ENCODE measurements at regions not wholly inside any gene's neighbourhood (a gene's known extent, or its start where the extent isn't known, plus 50 kb on each side); places are given as distances from the start of the nearest gene placed in this dataset.

GRCh38 chr15:61511756-61512155 lies 282.7 kb upstream of the RORA start:
- no peak for TF ChIP-seq CTCF (IDR thresholded peaks at IDR 0.05; ENCODE audit: control insufficient read depth, insufficient read depth, low read depth, low read length, missing control alignments)
- H3K4me3 ChIP-seq (ENCODE audit: control insufficient read depth, low read depth, low read length): no peak overlapping the region
- DNase-seq (ENCODE audit: low read depth): no peak

- no peak overlapping the region for H3K4me3 ChIP-seq (ENCODE audit: control insufficient read depth, low read depth, low read length)
- no peak for DNase-seq (ENCODE audit: low read depth)
- TF ChIP-seq CTCF (IDR thresholded peaks at IDR 0.05; ENCODE audit: control insufficient read depth, insufficient read depth, low read depth, low read length, missing control alignments): no peak
These were observed 282.0 kb upstream of the RORA start for GRCh38 chr15:61511089-61511488.

- H3K4me3 ChIP-seq (ENCODE audit: control insufficient read depth, low read depth, low read length): no peak overlapping the region
- DNase-seq (ENCODE audit: low read depth): no peak
- TF ChIP-seq CTCF (IDR thresholded peaks at IDR 0.05; ENCODE audit: control insufficient read depth, insufficient read depth, low read depth, low read length, missing control alignments): no peak
These were observed 280.3 kb upstream of the RORA start for GRCh38 chr15:61509327-61509840.

- no peak for DNase-seq (ENCODE audit: low read depth)
- no peak for TF ChIP-seq CTCF (IDR thresholded peaks at IDR 0.05; ENCODE audit: control insufficient read depth, insufficient read depth, low read depth, low read length, missing control alignments)
- H3K4me3 ChIP-seq (ENCODE audit: control insufficient read depth, low read depth, low read length): no peak overlapping the region
These were observed 274.4 kb upstream of the RORA start for GRCh38 chr15:61503383-61503969.

- no peak for TF ChIP-seq CTCF (IDR thresholded peaks at IDR 0.05; ENCODE audit: control insufficient read depth, insufficient read depth, low read depth, low read length, missing control alignments)
- no peak for DNase-seq (ENCODE audit: low read depth)
- H3K4me3 ChIP-seq (ENCODE audit: control insufficient read depth, low read depth, low read length): no peak overlapping the region
These were observed 272.8 kb upstream of the RORA start for GRCh38 chr15:61501815-61502389.

GRCh38 chr15:61500951-61501620 lies 272.0 kb upstream of the RORA start:
- TF ChIP-seq CTCF (IDR thresholded peaks at IDR 0.05; ENCODE audit: control insufficient read depth, insufficient read depth, low read depth, low read length, missing control alignments): no peak
- H3K4me3 ChIP-seq (ENCODE audit: control insufficient read depth, low read depth, low read length): no peak overlapping the region
- no peak for DNase-seq (ENCODE audit: low read depth)

Data from AG09309 (cell line).